ENCODE measurements at regions not wholly inside any gene's neighbourhood (a gene's known extent, or its start where the extent isn't known, plus 50 kb on each side); places are given as distances from the start of the nearest gene placed in this dataset.

DNA sequence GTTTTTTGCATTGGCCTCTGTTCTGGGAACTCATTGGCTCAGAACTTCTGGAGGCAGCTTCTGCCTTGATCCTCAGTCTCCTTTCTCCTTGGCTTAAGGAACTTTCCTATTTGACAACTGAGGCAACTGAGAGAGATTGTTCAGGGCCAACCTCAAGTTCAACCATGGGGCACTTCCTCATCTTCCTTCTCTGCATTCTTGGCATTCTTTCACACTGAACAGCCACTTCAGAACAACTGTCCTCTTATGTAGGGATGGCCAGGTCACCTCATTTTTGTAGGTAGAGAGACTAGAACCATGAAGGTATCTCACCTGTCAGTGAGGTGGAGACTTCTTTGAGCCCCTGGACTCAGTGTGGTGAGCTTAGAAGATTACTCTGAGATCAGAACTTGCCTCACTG is 63.0 kb upstream of the NRXN3 start:
- no peaks in the 10 kb centered on the region for H3K36me3 ChIP-seq
- H3K27me3 ChIP-seq, result no peaks in the 10 kb centered on the region
- no peaks in the 10 kb centered on the region for H3K9me3 ChIP-seq
- no peak for DNase-seq
- TF ChIP-seq, protein P1, sequence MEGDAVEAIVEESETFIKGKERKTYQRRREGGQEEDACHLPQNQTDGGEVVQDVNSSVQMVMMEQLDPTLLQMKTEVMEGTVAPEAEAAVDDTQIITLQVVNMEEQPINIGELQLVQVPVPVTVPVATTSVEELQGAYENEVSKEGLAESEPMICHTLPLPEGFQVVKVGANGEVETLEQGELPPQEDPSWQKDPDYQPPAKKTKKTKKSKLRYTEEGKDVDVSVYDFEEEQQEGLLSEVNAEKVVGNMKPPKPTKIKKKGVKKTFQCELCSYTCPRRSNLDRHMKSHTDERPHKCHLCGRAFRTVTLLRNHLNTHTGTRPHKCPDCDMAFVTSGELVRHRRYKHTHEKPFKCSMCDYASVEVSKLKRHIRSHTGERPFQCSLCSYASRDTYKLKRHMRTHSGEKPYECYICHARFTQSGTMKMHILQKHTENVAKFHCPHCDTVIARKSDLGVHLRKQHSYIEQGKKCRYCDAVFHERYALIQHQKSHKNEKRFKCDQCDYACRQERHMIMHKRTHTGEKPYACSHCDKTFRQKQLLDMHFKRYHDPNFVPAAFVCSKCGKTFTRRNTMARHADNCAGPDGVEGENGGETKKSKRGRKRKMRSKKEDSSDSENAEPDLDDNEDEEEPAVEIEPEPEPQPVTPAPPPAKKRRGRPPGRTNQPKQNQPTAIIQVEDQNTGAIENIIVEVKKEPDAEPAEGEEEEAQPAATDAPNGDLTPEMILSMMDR (IDR thresholded peaks at IDR 0.05; ENCODE audit: low read depth, low read length), result no peak
- no peaks in the 10 kb centered on the region for H3K4me1 ChIP-seq
- H3K4me3 ChIP-seq (ENCODE audit: low read depth, low read length), result no peak overlapping the region

DNA sequence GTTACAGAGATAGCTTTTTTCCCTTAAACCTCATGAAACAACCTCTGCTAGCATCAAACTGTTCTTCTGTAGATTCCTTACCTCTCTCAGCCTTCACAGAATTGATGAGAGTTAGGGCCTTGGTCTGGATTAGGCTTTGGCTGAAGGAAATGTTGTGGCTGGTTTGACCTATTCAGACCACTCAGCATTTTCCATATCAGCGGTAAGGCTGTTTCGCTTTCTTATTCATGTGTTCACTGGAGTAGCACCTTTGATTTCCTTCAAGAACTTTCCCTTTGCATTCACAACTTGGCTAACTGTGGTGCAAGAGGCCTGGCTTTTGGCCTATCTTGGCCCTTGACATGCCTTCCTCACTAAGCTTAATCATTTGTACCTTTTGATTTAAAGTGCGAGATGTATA is 50.7 kb upstream of the NRXN3 start:
- TF ChIP-seq, protein P1 (IDR thresholded peaks at IDR 0.05; ENCODE audit: low read depth, low read length), result no peak
- Histone ChIP-seq H3K4me1 (no peaks in the 10 kb centered on the region), H3K4me3 (ENCODE audit: low read depth, low read length) (no peak overlapping the region), H3K9me3 (no peaks in the 10 kb centered on the region), H3K27me3 (no peaks in the 10 kb centered on the region; the same call in none of the 2 replicates), H3K36me3 (no peaks in the 10 kb centered on the region)
- no peak for DNase-seq
